ENCODE measurements at regions not wholly inside any gene's neighbourhood (a gene's known extent, or its start where the extent isn't known, plus 50 kb on each side); places are given as distances from the start of the nearest gene placed in this dataset.

GRCh38 chr4:58935332-58935731 lies 1825.1 kb upstream of the IGFBP7 start:
- DNase-seq: no peak

GRCh38 chr4:58936436-58936835 lies 1826.3 kb upstream of the IGFBP7 start:
- no peak for DNase-seq

GRCh38 chr4:58940167-58940566 lies 1830.0 kb upstream of the IGFBP7 start:
- no peak for DNase-seq

- DNase-seq: no peak
Measured at GRCh38 chr4:58941286-58941685, 1831.1 kb upstream of the IGFBP7 start.

- no peak for DNase-seq
Measured at GRCh38 chr4:58953575-58953974, 1843.4 kb upstream of the IGFBP7 start.

GRCh38 chr4:58957711-58958110 lies 1847.5 kb upstream of the IGFBP7 start:
- no peak for DNase-seq

- no peak for DNase-seq
Measured at GRCh38 chr4:58961283-58961682, 1851.1 kb upstream of the IGFBP7 start.

- no peak for DNase-seq
Measured at GRCh38 chr4:58961925-58962324, 1851.7 kb upstream of the IGFBP7 start.

GRCh38 chr4:58962424-58962823 lies 1852.2 kb upstream of the IGFBP7 start:
- no peak for DNase-seq

- no peak for DNase-seq
Measured at GRCh38 chr4:58981828-58982227, 1871.6 kb upstream of the IGFBP7 start.

GRCh38 chr4:58983887-58984286 lies 1873.7 kb upstream of the IGFBP7 start:
- DNase-seq: no peak

- no peak for DNase-seq
Measured at GRCh38 chr4:59002148-59002547, 1892.0 kb upstream of the IGFBP7 start.

GRCh38 chr4:59024257-59024656 lies 1914.1 kb upstream of the IGFBP7 start:
- no peak for DNase-seq

- DNase-seq: no peak
Measured at GRCh38 chr4:59037812-59038211, 1927.6 kb upstream of the IGFBP7 start.

GRCh38 chr4:59039046-59039445 lies 1928.9 kb upstream of the IGFBP7 start:
- no peak for DNase-seq

- DNase-seq: no peak
Measured at GRCh38 chr4:59044286-59044900, 1934.2 kb upstream of the IGFBP7 start.

- DNase-seq: no peak
Measured at GRCh38 chr4:59054086-59054485, 1943.9 kb upstream of the IGFBP7 start.

GRCh38 chr4:59057804-59058203 lies 1947.6 kb upstream of the IGFBP7 start:
- no peak for DNase-seq

- DNase-seq: no peak
Measured at GRCh38 chr4:59058543-59058942, 1948.4 kb upstream of the IGFBP7 start.

- no peak for DNase-seq
Measured at GRCh38 chr4:59060002-59060846, 1950.0 kb upstream of the IGFBP7 start.

GRCh38 chr4:59060895-59061294 lies 1950.7 kb upstream of the IGFBP7 start:
- DNase-seq: no peak

- no peak for DNase-seq
Measured at GRCh38 chr4:59063015-59063720, 1953.0 kb upstream of the IGFBP7 start.

GRCh38 chr4:59068722-59069418 lies 1958.7 kb upstream of the IGFBP7 start:
- no peak for DNase-seq
